ENCODE measurements at regions not wholly inside any gene's neighbourhood (a gene's known extent, or its start where the extent isn't known, plus 50 kb on each side); places are given as distances from the start of the nearest gene placed in this dataset.

- TF ChIP-seq EP300 (IDR thresholded peaks at IDR 0.05): no peak
- TF ChIP-seq, protein P1, sequence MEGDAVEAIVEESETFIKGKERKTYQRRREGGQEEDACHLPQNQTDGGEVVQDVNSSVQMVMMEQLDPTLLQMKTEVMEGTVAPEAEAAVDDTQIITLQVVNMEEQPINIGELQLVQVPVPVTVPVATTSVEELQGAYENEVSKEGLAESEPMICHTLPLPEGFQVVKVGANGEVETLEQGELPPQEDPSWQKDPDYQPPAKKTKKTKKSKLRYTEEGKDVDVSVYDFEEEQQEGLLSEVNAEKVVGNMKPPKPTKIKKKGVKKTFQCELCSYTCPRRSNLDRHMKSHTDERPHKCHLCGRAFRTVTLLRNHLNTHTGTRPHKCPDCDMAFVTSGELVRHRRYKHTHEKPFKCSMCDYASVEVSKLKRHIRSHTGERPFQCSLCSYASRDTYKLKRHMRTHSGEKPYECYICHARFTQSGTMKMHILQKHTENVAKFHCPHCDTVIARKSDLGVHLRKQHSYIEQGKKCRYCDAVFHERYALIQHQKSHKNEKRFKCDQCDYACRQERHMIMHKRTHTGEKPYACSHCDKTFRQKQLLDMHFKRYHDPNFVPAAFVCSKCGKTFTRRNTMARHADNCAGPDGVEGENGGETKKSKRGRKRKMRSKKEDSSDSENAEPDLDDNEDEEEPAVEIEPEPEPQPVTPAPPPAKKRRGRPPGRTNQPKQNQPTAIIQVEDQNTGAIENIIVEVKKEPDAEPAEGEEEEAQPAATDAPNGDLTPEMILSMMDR (IDR thresholded peaks at IDR 0.05): no peak
Measured at GRCh38 chr2:155502766-155503165, 804.3 kb downstream of the KCNJ3 start.

All from gastroesophageal sphincter (tissue), 3 donors.